ENCODE measurements at regions not wholly inside any gene's neighbourhood (a gene's known extent, or its start where the extent isn't known, plus 50 kb on each side); places are given as distances from the start of the nearest gene placed in this dataset.
"Not testable (repeated sequence)": the region's sequence is repeated elsewhere in the genome, so short reads cannot be mapped to it uniquely, and the experiment has no call there.

DNA sequence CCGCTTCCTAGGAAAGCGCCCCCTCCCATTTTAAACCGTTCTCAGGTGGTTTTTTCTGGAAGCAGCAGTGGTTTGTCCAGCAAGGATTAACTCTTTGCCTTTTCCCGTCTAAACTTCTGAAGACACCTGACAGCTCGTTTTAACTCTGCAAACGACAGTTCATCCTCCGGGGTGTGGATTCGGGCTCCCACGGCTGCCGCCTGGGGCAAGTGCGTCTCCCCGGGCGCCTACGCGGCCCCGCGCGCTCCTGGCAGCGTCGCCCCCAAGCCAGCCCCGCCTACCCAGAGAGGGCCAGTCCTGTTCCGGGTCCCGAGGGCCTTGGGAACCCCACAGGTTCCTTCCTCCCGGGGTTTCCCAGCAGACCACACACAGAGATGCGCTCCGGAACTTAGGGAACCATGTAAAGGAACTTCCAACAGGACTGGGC is 54.4 kb downstream of the PRR18 start:
- peak in 1 of 56 donors; percentile 22 for DNase-seq

DNA sequence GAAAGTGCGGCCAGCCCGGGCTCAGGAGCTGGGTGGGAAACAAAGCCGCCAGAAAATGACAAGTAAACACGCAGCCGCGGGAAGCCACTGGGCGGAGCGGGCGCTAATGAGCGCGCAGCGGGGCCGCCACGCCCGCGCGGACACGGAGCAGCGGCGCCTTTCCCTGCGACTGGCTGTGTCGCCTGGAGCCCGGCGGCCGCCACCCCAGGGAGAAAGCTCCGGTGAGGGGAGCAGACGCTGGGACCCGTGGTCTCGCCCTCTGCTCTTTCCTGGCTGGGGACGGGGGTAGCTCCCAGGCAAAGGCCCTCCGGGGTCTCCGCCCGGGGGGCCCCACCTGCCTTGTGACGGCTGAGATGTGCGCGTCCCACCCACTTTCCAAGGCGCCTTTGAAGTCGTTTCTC is 54.9 kb downstream of the PRR18 start:
- DNase-seq: no peak

GRCh38 chr6:166252601-166253000 is 55.6 kb downstream of the PRR18 start:
- no peak for DNase-seq

DNA sequence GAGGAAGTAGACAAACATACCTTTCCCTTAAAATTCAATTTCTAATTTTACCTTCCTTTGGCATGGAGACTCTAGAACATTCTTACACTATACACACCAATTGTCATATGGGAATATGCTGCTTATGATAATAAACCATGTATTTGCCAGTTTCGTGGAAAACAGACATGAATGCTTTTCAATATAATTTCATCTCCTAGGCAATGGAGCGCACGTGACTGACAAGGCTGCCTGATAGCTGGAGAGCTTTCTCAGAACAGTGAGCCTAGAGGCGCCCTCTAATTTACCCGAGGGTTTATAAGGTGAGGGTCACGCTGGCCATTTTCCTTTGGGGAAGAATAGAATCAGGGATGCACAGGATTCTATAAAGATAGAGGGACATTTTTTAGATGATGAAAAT is 56.5 kb downstream of the PRR18 start:
- DNase-seq: no peak

DNA sequence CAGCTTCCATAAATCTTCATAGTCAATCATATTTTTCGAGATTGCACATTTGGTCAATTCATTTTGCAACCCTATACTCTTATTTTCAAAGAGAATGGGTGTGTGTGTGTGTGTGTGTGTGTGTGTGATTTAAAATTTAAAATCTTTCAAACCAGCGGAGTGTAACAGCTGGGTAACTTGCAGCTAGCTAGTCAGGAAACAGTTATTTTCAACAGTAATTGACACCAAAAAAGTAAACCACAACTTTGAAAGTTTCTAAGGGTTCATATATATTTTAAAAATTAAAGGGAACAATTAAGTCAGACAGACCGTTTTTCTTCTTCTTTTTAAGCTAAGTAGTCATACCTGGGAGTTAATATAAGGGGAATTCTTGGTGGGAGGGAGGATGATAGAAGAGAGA is 57.0 kb downstream of the PRR18 start:
- DNase-seq: no peak

DNA sequence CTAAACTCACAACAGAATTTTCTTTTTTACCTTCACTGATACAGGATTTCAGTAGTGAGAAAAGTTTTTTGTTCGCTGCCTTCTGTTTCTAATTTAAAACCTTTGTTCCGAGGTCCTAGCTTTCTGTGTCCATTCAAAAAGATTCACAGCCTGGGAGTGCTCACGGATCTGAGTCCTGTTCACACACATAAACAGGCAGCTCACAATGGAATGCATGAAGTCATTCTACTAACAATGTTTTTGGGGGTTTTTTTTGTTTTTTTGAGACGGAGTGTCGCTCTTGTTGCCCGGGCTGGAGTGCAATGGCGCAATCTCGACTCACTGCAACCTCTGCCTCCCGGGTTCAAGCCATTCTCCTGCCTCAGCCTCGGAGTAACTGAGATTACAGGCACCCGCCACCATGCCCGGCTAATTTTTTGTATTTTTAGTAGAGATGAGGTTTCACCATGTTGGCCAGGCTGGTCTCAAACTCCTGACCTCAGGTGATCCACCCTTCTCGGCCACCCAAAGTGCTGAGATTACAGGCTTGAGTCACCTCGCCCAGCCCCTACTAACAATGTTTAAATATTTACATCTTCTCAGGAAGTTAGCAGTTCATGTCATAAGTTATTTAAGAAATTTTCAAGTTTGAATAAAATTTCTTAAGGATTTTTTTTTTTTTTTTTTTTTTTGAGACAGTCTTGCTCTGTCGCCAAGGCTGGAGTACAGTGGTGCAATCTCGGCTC is 59.0 kb downstream of the PRR18 start:
- not testable (repeated sequence) for DNase-seq

DNA sequence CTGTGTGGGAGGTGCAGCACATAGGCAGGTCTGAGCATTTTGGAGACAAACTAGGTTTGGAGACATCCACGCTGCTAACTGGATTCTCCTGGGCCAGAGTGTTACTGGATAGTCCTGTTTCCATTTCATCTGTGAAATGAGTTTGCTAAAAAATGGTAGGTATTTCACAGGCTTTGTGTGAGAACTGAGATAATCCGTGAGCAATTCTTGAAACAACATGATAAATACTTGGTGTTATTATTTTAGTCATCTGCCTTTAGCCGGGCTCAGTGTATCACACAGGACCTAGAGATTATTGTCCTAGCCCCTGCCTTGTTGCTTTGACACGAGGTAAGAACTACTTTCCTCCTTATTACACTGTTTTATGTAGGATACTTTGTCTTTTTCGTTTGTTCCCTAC is 63.0 kb downstream of the PRR18 start:
- no peak for DNase-seq

DNA sequence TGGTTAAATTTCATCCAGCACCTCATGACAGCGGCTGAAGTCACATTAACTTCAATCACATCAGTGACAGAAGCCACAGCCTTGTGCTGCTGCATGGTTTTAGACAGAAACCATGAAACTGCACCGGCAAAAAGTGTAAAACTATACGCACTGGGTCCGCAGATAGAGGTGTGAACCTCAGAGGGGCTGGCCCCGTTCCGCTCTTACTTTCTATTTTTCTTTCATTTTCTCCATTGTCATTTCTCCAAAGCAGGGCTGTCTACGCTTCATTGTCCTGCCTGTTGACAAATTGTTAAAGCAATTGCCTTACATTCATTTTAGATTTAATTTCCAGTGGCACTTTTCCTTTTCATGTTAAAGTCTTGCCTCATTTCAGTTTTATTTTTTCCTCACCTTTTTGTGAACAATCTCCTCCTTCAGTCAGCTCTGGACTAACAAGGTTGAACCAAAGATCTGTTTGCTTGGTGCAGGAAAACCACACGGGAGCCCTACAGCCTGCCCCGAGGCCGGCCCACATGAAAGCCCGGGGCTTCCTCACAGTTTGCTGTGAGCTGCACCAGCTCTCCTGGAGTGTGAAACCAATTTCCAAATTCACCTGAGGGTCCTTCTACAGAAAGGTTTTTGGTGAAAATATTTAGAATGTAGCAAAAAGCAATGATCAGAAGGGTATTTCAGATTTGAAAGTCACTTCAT is 63.7 kb downstream of the PRR18 start:
- DNase-seq: no peak

- DNase-seq: no peak
These were observed 65.3 kb downstream of the PRR18 start for GRCh38 chr6:166242888-166243287.

GRCh38 chr6:166241974-166242373 is 66.2 kb downstream of the PRR18 start:
- no peak for DNase-seq

DNA sequence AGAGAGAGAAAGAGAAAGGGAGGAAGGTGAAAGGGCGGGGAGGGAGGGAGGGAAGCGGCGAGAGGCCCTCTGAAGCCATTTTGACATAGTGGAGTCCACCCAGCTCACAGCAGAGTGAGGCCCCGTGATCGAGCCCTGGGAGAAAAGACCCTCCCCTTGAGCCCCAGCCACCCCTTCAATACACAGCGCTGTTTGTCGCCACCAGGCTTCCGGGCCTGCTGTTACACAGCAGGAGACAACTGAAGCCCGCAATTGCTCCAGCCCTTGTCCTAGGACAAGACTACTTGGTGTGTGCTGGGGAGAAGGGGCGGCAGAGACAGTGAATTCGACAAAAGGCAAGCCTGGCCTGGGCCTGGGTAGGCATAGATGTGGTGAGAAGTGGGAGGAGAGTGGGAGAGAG is 67.3 kb downstream of the PRR18 start:
- DNase-seq: no peak

GRCh38 chr6:166237617-166238016 is 70.0 kb upstream of the TBXT start:
- no peak for DNase-seq

GRCh38 chr6:166236596-166236995 is 68.9 kb upstream of the TBXT start:
- no peak for DNase-seq

DNA sequence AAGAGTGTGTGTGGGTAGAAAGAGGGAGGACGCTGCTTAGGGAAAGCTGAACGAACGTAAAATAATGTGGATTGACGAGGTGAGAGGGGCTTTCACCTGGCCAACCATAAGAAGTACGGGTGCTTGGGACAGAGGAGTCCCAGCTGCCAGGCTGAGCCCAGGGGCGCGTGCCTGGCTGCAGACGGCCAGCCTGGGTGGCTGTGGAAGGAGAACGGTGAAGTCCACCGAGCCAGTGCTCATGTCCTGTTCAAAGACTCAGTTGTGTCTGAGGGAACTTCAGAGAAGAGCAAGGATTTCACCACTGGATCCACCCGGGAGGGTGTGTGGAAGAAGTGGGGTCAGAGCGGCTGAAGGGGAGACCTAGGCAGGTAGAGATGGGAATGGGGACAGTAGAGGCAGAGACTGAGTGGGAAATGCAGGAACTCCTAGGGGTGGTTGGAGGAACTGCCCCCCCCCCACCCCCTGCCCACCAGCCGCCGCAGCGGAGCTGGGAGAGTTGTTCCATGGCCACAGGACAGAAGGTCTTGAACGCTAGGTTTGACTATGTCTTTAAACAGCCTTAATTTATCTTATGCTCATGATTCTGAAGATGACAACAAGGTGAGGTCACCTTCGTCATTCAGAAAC is 68.1 kb upstream of the TBXT start:
- DNase-seq: no peak

DNA sequence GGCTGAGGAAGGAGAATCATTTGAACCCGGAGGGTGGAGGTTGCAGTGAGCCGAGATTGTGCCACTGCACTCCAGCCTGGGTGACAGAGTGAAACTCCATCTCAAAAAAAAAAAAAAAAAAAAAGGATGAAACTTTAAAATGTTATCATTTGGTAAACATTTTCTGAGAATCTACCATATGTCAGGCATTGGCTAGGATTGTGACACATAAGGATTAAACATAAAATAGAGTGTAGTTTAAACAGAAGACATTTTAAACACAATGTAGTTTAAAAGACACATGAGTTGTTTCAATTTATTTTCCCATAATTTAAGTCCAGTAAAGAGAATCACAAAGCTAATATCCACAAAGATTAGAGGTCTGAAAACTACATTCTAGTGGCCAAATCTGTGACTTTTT is 63.5 kb upstream of the TBXT start:
- not testable (repeated sequence) for DNase-seq

GRCh38 chr6:166228839-166229528 is 61.3 kb upstream of the TBXT start:
- DNase-seq: no peak

DNA sequence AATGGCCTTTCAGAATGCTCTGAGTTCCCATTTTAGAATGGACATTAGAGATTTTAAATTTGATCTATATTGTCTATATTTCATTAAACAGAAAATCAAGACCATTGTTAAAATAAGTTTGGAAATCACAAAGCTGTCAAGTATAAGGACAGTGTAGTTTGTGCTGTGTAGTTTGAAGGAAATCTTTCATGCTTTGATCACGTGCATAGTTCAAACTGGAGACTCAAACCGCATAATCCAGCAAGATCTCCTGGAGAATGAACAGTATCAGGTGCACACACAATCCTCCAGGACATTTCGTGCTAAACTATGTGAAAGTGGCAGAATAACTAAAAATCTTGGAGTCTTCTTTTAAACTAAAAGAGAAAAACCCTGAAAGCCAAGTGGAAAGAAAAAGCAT is 60.8 kb upstream of the TBXT start:
- no peak for DNase-seq

- DNase-seq: no peak
These were observed 55.4 kb upstream of the TBXT start for GRCh38 chr6:166223079-166223478.

- no peak for DNase-seq
These were observed 55.0 kb upstream of the TBXT start for GRCh38 chr6:166222631-166223030.

GRCh38 chr6:166221636-166222035 is 54.0 kb upstream of the TBXT start:
- DNase-seq: no peak

- no peak for DNase-seq
These were observed 53.4 kb upstream of the TBXT start for GRCh38 chr6:166221040-166221439.

Data from nucleus accumbens (tissue), 56 donors.